Activated T-helper 2 cell treated with anti-CD3 and anti-CD28 coated beads, Interferon-gamma antibody, Interleukin-2, Interleukin-4, amounts not matched to agents 10 μg/mL and 5 μg/mL and 100 μg/mL, durations not matched to agents 14 hours and 24 hours and 36 hours (primary cell): ENCODE measurements at regions not wholly inside any gene's neighbourhood (a gene's known extent, or its start where the extent isn't known, plus 50 kb on each side); places are given as distances from the start of the nearest gene placed in this dataset.

ENCODE experiments used
- DNase-seq: peaks from one replicate; pipeline ENCODE4 v3.0.0; 2021; ENCODE audit warnings: low spot score
- H3K27ac Mint-ChIP-seq: one replicate; pipeline ENCODE4 v1.8.0; 2021; ENCODE audit warnings: mixed read lengths
- H3K27me3 Mint-ChIP-seq: one replicate; pipeline ENCODE4 v1.8.0; 2021; ENCODE audit warnings: low read depth, mixed read lengths
- H3K36me3 Mint-ChIP-seq: one replicate; pipeline ENCODE4 v1.8.0; 2021; ENCODE audit warnings: low read depth, mixed read lengths
- H3K4me1 Mint-ChIP-seq: one replicate; pipeline ENCODE4 v1.8.0; 2021; ENCODE audit warnings: low read depth, mixed read lengths
- H3K4me3 Mint-ChIP-seq: one replicate; pipeline ENCODE4 v1.8.0; 2021; ENCODE audit warnings: low read depth, mild to moderate bottlenecking, moderate library complexity, mixed read lengths
- H3K9me3 Mint-ChIP-seq: one replicate; pipeline ENCODE4 v1.8.0; 2021; ENCODE audit warnings: mixed read lengths
- intact Hi-C: fragments of 100-400 bp; cut with micrococcal nuclease; formaldehyde crosslinking; loops from one replicate; pipeline ENCODE4 v1.15.1; 2023

GRCh38 chr3:163915280-163915679, 1163.0 kb downstream of the SI start:
- Mint-ChIP-seq H3K4me1 (no peaks in the 10 kb centered on the region), H3K4me3 (no peak overlapping the region), H3K27ac (no peak overlapping the region), H3K36me3 (no peaks in the 10 kb centered on the region), H3K27me3 (no peaks in the 10 kb centered on the region), H3K9me3 (no peaks in the 10 kb centered on the region)
- DNase-seq: no peak
- intact Hi-C loops: no loop called here

DNA sequence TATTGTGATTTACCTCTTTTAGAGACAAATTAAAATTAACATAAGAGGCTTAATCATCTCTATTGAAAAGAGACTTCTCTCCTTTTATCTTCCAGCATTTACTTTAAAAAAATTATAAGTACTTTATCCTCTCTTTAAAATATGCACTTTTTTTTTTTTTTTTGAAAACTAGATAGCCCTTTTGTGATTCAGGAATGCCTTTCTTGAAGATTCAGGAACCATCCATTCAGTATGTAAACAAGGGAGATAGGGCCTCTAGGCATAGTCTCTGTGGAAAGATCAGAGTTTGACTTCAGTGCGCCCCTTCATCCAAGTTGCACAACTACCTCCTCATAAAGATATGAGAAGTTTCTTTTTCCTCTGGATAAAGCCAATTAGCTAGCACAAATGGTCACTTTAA, 1163.7 kb downstream of the SI start:
- Mint-ChIP-seq H3K27me3 (no peaks in the 10 kb centered on the region), H3K27ac (no peak overlapping the region), H3K4me1 (no peaks in the 10 kb centered on the region), H3K4me3 (no peak overlapping the region), H3K36me3 (no peaks in the 10 kb centered on the region), H3K9me3 (no peaks in the 10 kb centered on the region)
- no peak for DNase-seq
- intact Hi-C loops: no loop called here

- intact Hi-C loops: no loop called here
- Mint-ChIP-seq H3K4me1 (no peaks in the 10 kb centered on the region), H3K27ac (no peak overlapping the region), H3K27me3 (no peaks in the 10 kb centered on the region), H3K4me3 (no peak overlapping the region), H3K36me3 (no peaks in the 10 kb centered on the region), H3K9me3 (peaks cover 13% of the 10 kb centered on the region)
- DNase-seq: no peak
Measured at GRCh38 chr3:163891771-163892170, 1186.5 kb downstream of the SI start.

- Mint-ChIP-seq H3K27me3 (no peaks in the 10 kb centered on the region), H3K27ac (no peak overlapping the region), H3K4me3 (no peak overlapping the region), H3K36me3 (no peaks in the 10 kb centered on the region), H3K4me1 (no peaks in the 10 kb centered on the region), H3K9me3 (peaks cover 6% of the 10 kb centered on the region)
- DNase-seq: no peak
- intact Hi-C loops: no loop called here
Measured at GRCh38 chr3:163890661-163891060, 1187.6 kb downstream of the SI start.

GRCh38 chr3:163879172-163879571, 1199.1 kb downstream of the SI start:
- Mint-ChIP-seq H3K4me1 (no peaks in the 10 kb centered on the region), H3K27ac (no peak overlapping the region)
- intact Hi-C loops: no loop called here

DNA sequence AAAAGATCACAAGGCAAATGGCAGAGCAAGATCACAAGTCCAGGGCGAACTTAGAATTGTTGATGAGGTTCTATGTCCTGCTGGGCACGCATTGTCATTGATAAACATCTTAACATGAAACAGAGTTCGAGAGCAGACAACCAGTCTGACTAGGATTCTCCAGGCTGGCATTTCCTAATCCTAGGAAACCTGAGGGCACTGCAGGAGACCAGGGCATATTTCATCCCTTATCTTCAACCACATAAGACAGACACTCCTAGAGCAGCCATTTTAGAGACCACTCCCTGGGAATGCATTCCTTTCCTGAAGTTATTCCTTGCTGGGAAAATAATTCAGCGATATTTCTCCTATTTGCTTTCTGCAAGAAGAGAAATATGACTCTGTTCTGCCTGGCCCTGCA, 1199.9 kb downstream of the SI start:
- no peaks in the 10 kb centered on the region for H3K4me1 Mint-ChIP-seq
- no peak overlapping the region for H3K27ac Mint-ChIP-seq
- H3K27me3 Mint-ChIP-seq: no peaks in the 10 kb centered on the region
- no peak overlapping the region for H3K4me3 Mint-ChIP-seq
- intact Hi-C loops: no loop called here
- H3K9me3 Mint-ChIP-seq: peaks cover 52% of the 10 kb centered on the region
- H3K36me3 Mint-ChIP-seq: no peaks in the 10 kb centered on the region
- no peak for DNase-seq

More at GRCh38 chr3:163879172-163879571, 1199.1 kb downstream of the SI start:
- no peaks in the 10 kb centered on the region for H3K27me3 Mint-ChIP-seq
- H3K4me3 Mint-ChIP-seq: no peak overlapping the region
- peaks cover 50% of the 10 kb centered on the region for H3K9me3 Mint-ChIP-seq
- H3K36me3 Mint-ChIP-seq: no peaks in the 10 kb centered on the region
- no peak for DNase-seq

DNA sequence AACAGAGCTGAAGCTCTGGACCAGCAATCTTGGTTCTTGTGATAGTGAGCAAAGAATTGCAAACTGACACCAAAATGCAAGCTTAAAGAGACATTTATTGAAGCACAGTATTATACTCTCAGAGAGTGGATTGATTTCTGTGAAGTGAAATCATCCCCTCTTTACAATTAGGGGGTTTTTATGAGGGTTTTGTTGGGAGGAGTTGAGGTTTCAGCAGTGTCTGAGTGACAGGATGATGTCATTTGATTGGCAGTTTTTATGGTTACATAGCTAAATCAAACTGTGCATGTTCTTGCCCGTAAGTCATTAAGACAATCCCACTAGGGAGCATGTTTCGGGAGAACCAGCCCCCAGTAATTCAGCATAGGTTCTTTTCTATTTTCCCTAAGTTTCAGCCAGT, 1200.5 kb downstream of the SI start:
- DNase-seq: no peak
- H3K36me3 Mint-ChIP-seq: no peaks in the 10 kb centered on the region
- intact Hi-C loops: no loop called here

GRCh38 chr3:163863146-163863545, 1215.2 kb downstream of the SI start:
- Mint-ChIP-seq H3K4me1 (no peaks in the 10 kb centered on the region), H3K36me3 (no peaks in the 10 kb centered on the region), H3K9me3 (peaks cover 17% of the 10 kb centered on the region), H3K4me3 (no peak overlapping the region), H3K27ac (no peak overlapping the region), H3K27me3 (no peaks in the 10 kb centered on the region)
- DNase-seq: no peak
- intact Hi-C loops: no loop called here

More for the DNA sequence above, 1200.5 kb downstream of the SI start:
- Mint-ChIP-seq H3K4me1 (no peaks in the 10 kb centered on the region), H3K9me3 (peaks cover 49% of the 10 kb centered on the region), H3K27me3 (no peaks in the 10 kb centered on the region), H3K27ac (no peak overlapping the region), H3K4me3 (no peak overlapping the region)

- no peaks in the 10 kb centered on the region for H3K27me3 Mint-ChIP-seq
- no peaks in the 10 kb centered on the region for H3K36me3 Mint-ChIP-seq
- peaks cover 16% of the 10 kb centered on the region for H3K9me3 Mint-ChIP-seq
- no peaks in the 10 kb centered on the region for H3K4me1 Mint-ChIP-seq
- intact Hi-C loops: no loop called here
- H3K27ac Mint-ChIP-seq: no peak overlapping the region
- DNase-seq: no peak
- H3K4me3 Mint-ChIP-seq: no peak overlapping the region
Measured at GRCh38 chr3:163852233-163852632, 1226.1 kb downstream of the SI start.

DNA sequence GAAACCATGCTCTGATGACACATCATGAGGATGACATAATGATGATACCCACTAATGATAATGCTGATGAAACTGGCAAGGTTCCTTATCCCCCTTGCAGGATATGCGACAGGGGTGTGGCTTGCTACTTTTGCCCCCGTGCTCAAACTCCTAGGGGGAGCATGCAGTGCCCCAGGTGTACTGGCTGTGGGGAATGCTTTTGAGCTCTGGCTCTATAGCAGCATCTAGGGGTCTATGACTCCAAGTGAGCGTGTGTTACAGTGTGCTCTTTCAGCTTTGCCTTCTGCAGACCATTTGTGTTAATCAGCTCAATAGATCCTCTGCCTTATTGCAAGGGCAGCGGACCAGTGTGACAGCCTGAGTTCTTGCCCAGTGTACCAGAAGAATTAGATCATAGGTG, 1239.5 kb downstream of the SI start:
- no peaks in the 10 kb centered on the region for H3K36me3 Mint-ChIP-seq
- no peak for DNase-seq
- intact Hi-C loops: no loop called here
- H3K9me3 Mint-ChIP-seq: peaks cover 32% of the 10 kb centered on the region
- H3K27ac Mint-ChIP-seq: no peak overlapping the region
- no peaks in the 10 kb centered on the region for H3K4me1 Mint-ChIP-seq
- H3K4me3 Mint-ChIP-seq: no peak overlapping the region
- no peaks in the 10 kb centered on the region for H3K27me3 Mint-ChIP-seq

GRCh38 chr3:163832547-163832946, 1245.7 kb downstream of the SI start:
- no peaks in the 10 kb centered on the region for H3K4me1 Mint-ChIP-seq
- intact Hi-C loops: no loop called here
- no peak for DNase-seq
- H3K27me3 Mint-ChIP-seq: no peaks in the 10 kb centered on the region
- H3K4me3 Mint-ChIP-seq: no peak overlapping the region
- H3K36me3 Mint-ChIP-seq: no peaks in the 10 kb centered on the region
- H3K27ac Mint-ChIP-seq: no peak overlapping the region
- peaks cover 17% of the 10 kb centered on the region for H3K9me3 Mint-ChIP-seq

GRCh38 chr3:163821841-163822240, 1256.5 kb downstream of the SI start:
- Mint-ChIP-seq H3K9me3 (peaks cover 14% of the 10 kb centered on the region), H3K27ac (no peak overlapping the region), H3K36me3 (no peaks in the 10 kb centered on the region), H3K4me3 (no peak overlapping the region), H3K4me1 (no peaks in the 10 kb centered on the region), H3K27me3 (no peaks in the 10 kb centered on the region)
- no peak for DNase-seq
- intact Hi-C loops: no loop called here

DNA sequence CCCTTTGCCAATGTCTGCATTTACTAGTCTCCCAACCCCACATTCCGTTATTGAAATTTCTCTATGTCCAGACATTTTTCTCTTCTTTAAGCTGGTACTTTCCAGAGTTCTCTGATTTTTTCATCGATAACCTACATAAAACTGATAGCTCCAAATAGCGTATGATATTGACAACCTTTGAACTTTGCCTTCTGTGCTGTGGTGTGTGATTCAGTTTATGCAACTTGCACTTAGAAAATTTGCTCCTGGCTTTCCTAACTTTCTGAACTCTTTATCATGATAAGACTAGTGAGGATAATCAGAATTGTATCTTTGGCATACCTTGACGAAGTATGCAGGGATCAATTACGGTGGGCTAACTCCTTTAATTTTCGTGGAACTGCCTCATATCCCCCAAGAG, 1261.3 kb downstream of the SI start:
- no peaks in the 10 kb centered on the region for H3K36me3 Mint-ChIP-seq
- DNase-seq: no peak
- intact Hi-C loops: no loop called here
- H3K9me3 Mint-ChIP-seq: peaks cover 17% of the 10 kb centered on the region
- no peaks in the 10 kb centered on the region for H3K27me3 Mint-ChIP-seq
- H3K4me1 Mint-ChIP-seq: no peaks in the 10 kb centered on the region
- no peak overlapping the region for H3K27ac Mint-ChIP-seq
- H3K4me3 Mint-ChIP-seq: no peak overlapping the region

GRCh38 chr3:163813935-163814334, 1264.4 kb downstream of the SI start:
- H3K4me1 Mint-ChIP-seq: no peaks in the 10 kb centered on the region
- intact Hi-C loops: no loop called here
- DNase-seq: no peak
- H3K27me3 Mint-ChIP-seq: no peaks in the 10 kb centered on the region
- no peak overlapping the region for H3K27ac Mint-ChIP-seq
- H3K9me3 Mint-ChIP-seq: peaks cover 19% of the 10 kb centered on the region
- no peaks in the 10 kb centered on the region for H3K36me3 Mint-ChIP-seq
- H3K4me3 Mint-ChIP-seq: no peak overlapping the region
